HCT116 (cell line): ENCODE measurements at regions not wholly inside any gene's neighbourhood (a gene's known extent, or its start where the extent isn't known, plus 50 kb on each side); places are given as distances from the start of the nearest gene placed in this dataset.

Source experiments
- ATAC-seq: fragments of 200-7000 bp; cut with Tn5 transposase; 2 replicates; pipeline ENCODE4 v1.9.1; 2020; ENCODE audit warnings: mild to moderate bottlenecking, moderate library complexity
- BruUV-seq: library from RNA; stranded (reverse); fragments of 400-500 nt; replicated peaks from 2 replicates; lab custom pipeline; 2021; lab: Mats Ljungman, UMichigan
- CTCF ChIA-PET: fragments of 300-600 bp; sonication (Branson Sonifier 250); formaldehyde crosslinking; loops from one replicate; lab custom pipeline; 2021; ENCODE audit warnings: antibody characterized with exemption; lab: Charles Lee
- POLR2A ChIA-PET: fragments of 300-600, 350-600 bp; sonication (Branson Sonifier 250); formaldehyde crosslinking; loops from one replicate; lab custom pipeline; 2021; ENCODE audit warnings: antibody characterized with exemption; lab: Charles Lee
- RAD21 ChIA-PET, 2 experiments: fragments of 300-600 bp; sonication (Branson Sonifier 250); formaldehyde crosslinking; loops; one replicate each; lab custom pipeline; 2023; ENCODE audit warnings: low total read pairs in 2 of 2; ENCODE audit not compliant: uncharacterized antibody in 2 of 2, unreplicated experiment in 2 of 2, low non-redundant PET in 1 of 2; lab: Charles Lee
- DNase-seq: peaks from one replicate; pipeline ENCODE4 v3.0.0-alpha.2; 2010; ENCODE audit warnings: low read depth, low spot score
- H2AFZ ChIP-seq: fragments of 200-600 bp; shearing (Covaris generic), sonication (generic); 2 replicates; pipeline ENCODE4 v1.6.1; 2017; ENCODE audit warnings: low read depth, mixed run types, mixed read lengths, antibody characterized with exemption, low read length; ENCODE audit not compliant: poor library complexity, severe bottlenecking
- H3K27ac ChIP-seq: 2 replicates; pipeline ENCODE4 v1.5.1; 2012; ENCODE audit warnings: low read depth, low read length
- H3K27me3 ChIP-seq: fragments of 200-600 bp; sonication (generic); 2 replicates; pipeline ENCODE4 v1.6.1; 2016; ENCODE audit warnings: mixed run types, low read length, mixed read lengths; ENCODE audit not compliant: insufficient read depth
- H3K36me3 ChIP-seq, 2 experiments: fragments of 200-500 bp in 1 of 2; fragments of 200-600 bp in 1 of 2; sonication (Bioruptor generic) in 1 of 2; sonication (generic) in 1 of 2; 2 replicates each; pipeline versions ENCODE4 v1.5.1 to v1.6.1; 2014 to 2016; ENCODE audit warnings: low read length in 2 of 2, inconsistent platforms in 1 of 2, mixed read lengths in 1 of 2, mixed run types in 1 of 2; ENCODE audit not compliant: insufficient read depth in 2 of 2, control insufficient read depth in 1 of 2
- H3K4me1 ChIP-seq, 2 experiments: fragments of 200-600 bp in 1 of 2; sonication (generic) in 1 of 2; 2 replicates each; pipeline versions ENCODE4 v1.5.1 to v1.6.1; 2012 to 2017; ENCODE audit warnings: low read length in 2 of 2, inconsistent platforms in 1 of 2, mild to moderate bottlenecking in 1 of 2, mixed read lengths in 1 of 2, mixed run types in 1 of 2, moderate library complexity in 1 of 2; ENCODE audit not compliant: insufficient read depth in 2 of 2, control insufficient read depth in 1 of 2
- H3K4me2 ChIP-seq: fragments of 200-600 bp; sonication (generic); 2 replicates; pipeline ENCODE4 v1.6.1; 2017; ENCODE audit warnings: mixed run types, low read length, mixed read lengths
- H3K4me3 ChIP-seq, 2 experiments: fragments of 200-600 bp in 1 of 2; sonication (generic) in 1 of 2; replicated peaks in 1 of 2; 2 replicates each; pipeline ENCODE4 v1.5.1; 2011 to 2016; ENCODE audit warnings: low read length in 2 of 2, control low read depth in 1 of 2, low read depth in 1 of 2, mild to moderate bottlenecking in 1 of 2, mixed read lengths in 1 of 2, mixed run types in 1 of 2
- H3K79me2 ChIP-seq: fragments of 200-600 bp; sonication (generic); 2 replicates; pipeline ENCODE4 v1.6.1; 2017; ENCODE audit warnings: mild to moderate bottlenecking, mixed run types, low read length, moderate library complexity, mixed read lengths; ENCODE audit not compliant: insufficient read depth
- H3K9ac ChIP-seq: fragments of 200-600 bp; sonication (generic); 2 replicates; pipeline ENCODE4 v1.6.1; 2016; ENCODE audit warnings: low read length, mixed read lengths
- H3K9me2 ChIP-seq: fragments of 200-600 bp; sonication (generic), shearing (Covaris generic); 2 replicates; pipeline ENCODE4 v1.6.1; 2017; ENCODE audit warnings: mixed run types, mild to moderate bottlenecking, moderate library complexity; ENCODE audit not compliant: insufficient read depth
- H3K9me3 ChIP-seq, 2 experiments: fragments of 200-500 bp in 1 of 2; fragments of 200-600 bp in 1 of 2; sonication (Bioruptor generic) in 1 of 2; sonication (generic) in 1 of 2; 2 replicates each; pipeline ENCODE4 v1.6.1; 2014 to 2017; ENCODE audit warnings: low read length in 2 of 2, mixed read lengths in 2 of 2, inconsistent platforms in 1 of 2, low read depth in 1 of 2, mild to moderate bottlenecking in 1 of 2, mixed run types in 1 of 2, moderate library complexity in 1 of 2; ENCODE audit not compliant: control insufficient read depth in 1 of 2, insufficient read depth in 1 of 2
- H4K20me1 ChIP-seq: fragments of 200-600 bp; sonication (generic), shearing (Covaris generic); 2 replicates; pipeline ENCODE4 v1.6.1; 2017; ENCODE audit warnings: mixed run types, mild to moderate bottlenecking, moderate library complexity; ENCODE audit not compliant: insufficient read depth
- CBX3 ChIP-seq: IDR thresholded peaks from 2 replicates; pipeline ENCODE4 v1.6.1; 2012; ENCODE audit warnings: low read depth
- CEBPB ChIP-seq: IDR thresholded peaks from 2 replicates; pipeline ENCODE4 v1.6.1; 2012; ENCODE audit warnings: low read depth
- EGR1 ChIP-seq: IDR thresholded peaks from 2 replicates; pipeline ENCODE4 v1.6.1; 2012; ENCODE audit warnings: low read depth
- ELF1 ChIP-seq: IDR thresholded peaks from 2 replicates; pipeline ENCODE4 v1.6.1; 2012; ENCODE audit warnings: low read depth, borderline replicate concordance
- EZH2 ChIP-seq: fragments of 200-600 bp; sonication (generic); IDR thresholded peaks from 2 replicates; pipeline ENCODE4 v1.6.1; 2017; ENCODE audit warnings: antibody characterized with exemption, mixed run types
- MAX ChIP-seq: IDR thresholded peaks from 2 replicates; pipeline ENCODE4 v1.6.1; 2012
- POLR2A ChIP-seq: IDR thresholded peaks from 2 replicates; pipeline ENCODE4 v1.7.0; 2011; ENCODE audit warnings: borderline replicate concordance; ENCODE audit not compliant: insufficient read depth, insufficient read length; ENCODE audit errors: extremely low read depth
- RAD21 ChIP-seq: IDR thresholded peaks from 2 replicates; pipeline ENCODE4 v1.6.1; 2012; ENCODE audit warnings: low read depth, mild to moderate bottlenecking
- REST ChIP-seq: IDR thresholded peaks from 2 replicates; pipeline ENCODE4 v1.6.1; 2012; ENCODE audit warnings: low read depth
- SIN3A ChIP-seq: IDR thresholded peaks from 2 replicates; pipeline ENCODE4 v1.6.1; 2012; ENCODE audit warnings: low read depth
- SP1 ChIP-seq: IDR thresholded peaks from 2 replicates; pipeline ENCODE4 v1.6.1; 2012; ENCODE audit warnings: low read depth
- TCF7L2 ChIP-seq: IDR thresholded peaks from 2 replicates; pipeline ENCODE4 v1.7.0; 2011; ENCODE audit warnings: borderline replicate concordance, inconsistent platforms; ENCODE audit not compliant: insufficient read depth, insufficient read length; ENCODE audit errors: extremely low read depth
- ZBTB33 ChIP-seq: IDR thresholded peaks from 2 replicates; pipeline ENCODE4 v1.6.1; 2011; ENCODE audit warnings: mild to moderate bottlenecking, low read length, moderate library complexity; ENCODE audit not compliant: insufficient replicate concordance; ENCODE audit errors: extremely low read depth
- intact Hi-C: fragments of 100-400 bp; cut with micrococcal nuclease; formaldehyde crosslinking; loops from 2 replicates; pipeline ENCODE4 v1.10.0; 2022

- Histone ChIP-seq H3K9ac (no peak overlapping the region), H3K9me3 (no peaks in the 10 kb centered on the region), H3K4me1 (no peaks in the 10 kb centered on the region), H4K20me1 (no peaks in the 10 kb centered on the region), H3K4me2 (no peak overlapping the region), H2AFZ (no peak overlapping the region), H3K4me3 (no peak overlapping the region), H3K27ac (no peak overlapping the region), H3K9me2 (no peaks in the 10 kb centered on the region), H3K27me3 (no peaks in the 10 kb centered on the region), H3K79me2 (no peaks in the 10 kb centered on the region), H3K36me3 (no peaks in the 10 kb centered on the region)
- no peak for TF ChIP-seq RAD21
- no peak for TF ChIP-seq CBX3
- TF ChIP-seq TCF7L2: no peak
- TF ChIP-seq ZBTB33: no peak
- TF ChIP-seq ELF1: no peak
- no peak for TF ChIP-seq MAX
- no peak for TF ChIP-seq CEBPB
- TF ChIP-seq EZH2: no peak
- TF ChIP-seq SP1: no peak
- TF ChIP-seq EGR1: no peak
- TF ChIP-seq SIN3A: no peak
- TF ChIP-seq REST: no peak
- TF ChIP-seq POLR2A: no peak
- ATAC-seq (no peak), DNase-seq (no peak)
- POLR2A ChIA-PET: no interaction called here
- CTCF ChIA-PET: interaction anchor here (1.3 kb wide), 1 partner anchor 1021 kb away, joined by 3 read pairs; no protein-coding TSS in a partner anchor
- intact Hi-C loops: no loop called here
- RAD21 ChIA-PET: no interaction called here
- BruUV-seq: no TSS peak
Observed at GRCh38 chr12:28961948-28962384, 187.1 kb upstream of the FAR2 start.
